Ovary (tissue), 3 donors: ENCODE measurements at regions not wholly inside any gene's neighbourhood (a gene's known extent, or its start where the extent isn't known, plus 50 kb on each side); places are given as distances from the start of the nearest gene placed in this dataset.

Experiments used
- EP300 ChIP-seq: sonication (generic); formaldehyde crosslinking; IDR thresholded peaks from one replicate; pipeline ENCODE4 v1.6.1; 2017; ENCODE audit warnings: antibody characterized with exemption
- POLR2A ChIP-seq: fragments of 450-650 bp; IDR thresholded peaks from one replicate; pipeline ENCODE4 v1.6.1; 2017; ENCODE audit warnings: antibody characterized with exemption, mild to moderate bottlenecking, moderate library complexity
- TF ChIP-seq, protein P1 (sequence below), 3 donors: fragments of 450-650 bp in 2 of 3; fragments of 200-600 bp in 1 of 3; IDR thresholded peaks; one replicate each; pipeline versions ENCODE4 v1.5.1 to v1.8.0; 2016 to 2022; ENCODE audit warnings: antibody characterized with exemption in 3 of 3, mild to moderate bottlenecking in 1 of 3
- donor health status: DM: no; HTN: no; CAD: no.

DNA sequence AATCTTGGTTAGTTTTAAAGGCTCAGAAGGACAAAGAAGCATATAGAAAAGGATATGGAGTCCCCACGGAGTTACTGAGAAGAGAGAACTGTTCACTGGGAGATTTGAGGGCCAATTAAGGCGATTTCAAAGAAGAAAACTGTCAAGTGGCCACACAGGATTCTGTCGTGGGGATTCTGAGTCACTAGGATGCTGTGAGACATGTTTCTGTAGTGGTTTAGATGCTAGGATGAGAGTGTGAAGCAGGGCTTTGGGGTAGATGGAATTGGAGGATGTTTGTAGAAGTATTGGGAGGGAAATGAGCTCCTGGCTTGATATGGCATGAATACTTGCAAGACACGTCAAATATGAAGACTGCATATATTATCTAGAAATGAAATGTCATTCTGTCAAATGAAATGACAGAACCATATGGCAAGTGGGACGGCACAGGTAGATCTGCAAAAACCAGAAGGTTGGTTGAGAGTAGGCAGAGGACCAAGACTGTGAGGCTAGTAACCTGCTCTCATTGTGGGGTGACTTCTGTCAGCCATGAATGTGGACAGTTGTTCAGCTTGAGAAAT is 136.3 kb upstream of the SPRY4 start:
- TF ChIP-seq, protein P1, sequence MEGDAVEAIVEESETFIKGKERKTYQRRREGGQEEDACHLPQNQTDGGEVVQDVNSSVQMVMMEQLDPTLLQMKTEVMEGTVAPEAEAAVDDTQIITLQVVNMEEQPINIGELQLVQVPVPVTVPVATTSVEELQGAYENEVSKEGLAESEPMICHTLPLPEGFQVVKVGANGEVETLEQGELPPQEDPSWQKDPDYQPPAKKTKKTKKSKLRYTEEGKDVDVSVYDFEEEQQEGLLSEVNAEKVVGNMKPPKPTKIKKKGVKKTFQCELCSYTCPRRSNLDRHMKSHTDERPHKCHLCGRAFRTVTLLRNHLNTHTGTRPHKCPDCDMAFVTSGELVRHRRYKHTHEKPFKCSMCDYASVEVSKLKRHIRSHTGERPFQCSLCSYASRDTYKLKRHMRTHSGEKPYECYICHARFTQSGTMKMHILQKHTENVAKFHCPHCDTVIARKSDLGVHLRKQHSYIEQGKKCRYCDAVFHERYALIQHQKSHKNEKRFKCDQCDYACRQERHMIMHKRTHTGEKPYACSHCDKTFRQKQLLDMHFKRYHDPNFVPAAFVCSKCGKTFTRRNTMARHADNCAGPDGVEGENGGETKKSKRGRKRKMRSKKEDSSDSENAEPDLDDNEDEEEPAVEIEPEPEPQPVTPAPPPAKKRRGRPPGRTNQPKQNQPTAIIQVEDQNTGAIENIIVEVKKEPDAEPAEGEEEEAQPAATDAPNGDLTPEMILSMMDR (IDR thresholded peaks at IDR 0.05): no peak
- no peak for TF ChIP-seq EP300
- TF ChIP-seq POLR2A: no peak
